HG03558 (cell line): ENCODE measurements at regions not wholly inside any gene's neighbourhood (a gene's known extent, or its start where the extent isn't known, plus 50 kb on each side); places are given as distances from the start of the nearest gene placed in this dataset.
A peak's percentile ranks its signal among the peaks of the same experiment; 100 is the strongest.

Source experiments
- ATAC-seq: cut with Tn5 transposase; IDR thresholded peaks from one replicate; pipeline ENCODE4 v1.9.1; 2021; ENCODE audit warnings: moderate number of reproducible peaks; ENCODE audit not compliant: unreplicated experiment; ENCODE audit errors: extremely low read depth

- ATAC-seq, result no peak
Observed at GRCh38 chr6:145329257-145329656, 406.1 kb downstream of the EPM2A start.

DNA sequence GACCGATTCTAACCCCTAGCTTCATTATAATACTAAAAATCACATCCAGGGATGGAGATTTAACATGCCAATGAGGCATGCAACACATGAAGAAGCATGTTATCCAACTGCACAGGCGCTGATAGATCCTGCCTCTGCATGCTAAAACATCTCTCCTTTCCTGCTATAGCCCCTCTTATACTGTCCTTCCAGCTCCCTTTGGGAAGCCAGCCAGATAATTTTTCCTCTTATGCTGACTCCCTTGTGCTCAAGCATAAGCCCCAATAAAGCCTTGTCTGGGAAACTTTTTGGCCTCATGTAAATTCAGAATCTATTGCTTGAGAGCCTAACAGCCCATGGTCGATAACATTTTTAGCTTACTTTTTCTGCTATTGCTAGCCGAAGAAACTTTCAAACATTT, 404.3 kb downstream of the EPM2A start:
- no peak for ATAC-seq

GRCh38 chr6:145332011-145332410, 403.3 kb downstream of the EPM2A start:
- ATAC-seq, result no peak

DNA sequence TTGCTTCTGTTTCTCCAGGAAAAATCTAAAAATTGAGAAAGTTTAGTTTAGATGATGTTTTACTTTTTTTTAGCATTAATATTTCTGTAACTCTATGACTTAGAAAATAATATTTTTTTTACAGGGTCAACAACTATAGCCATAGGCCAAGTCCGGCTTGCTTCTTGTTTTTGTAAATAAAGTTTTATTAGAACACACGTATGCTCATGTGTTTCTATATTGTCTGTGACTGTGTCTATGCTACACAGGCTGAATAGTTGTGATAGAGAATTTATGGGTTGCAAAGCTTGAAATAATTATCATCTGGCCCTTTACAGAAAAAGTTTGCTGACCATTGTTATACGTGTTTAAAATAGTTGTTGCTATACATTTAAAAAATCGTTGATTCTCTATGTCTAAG, 399.2 kb downstream of the EPM2A start:
- ATAC-seq, result no peak

GRCh38 chr6:145339089-145339488, 396.2 kb downstream of the EPM2A start:
- no peak for ATAC-seq

GRCh38 chr6:145340256-145340655, 395.1 kb downstream of the EPM2A start:
- no peak for ATAC-seq

GRCh38 chr6:145345094-145345493, 390.2 kb downstream of the EPM2A start:
- ATAC-seq, result no peak

- ATAC-seq, result no peak
Observed at GRCh38 chr6:145347216-145347615, 388.1 kb downstream of the EPM2A start.

- peak; percentile 73 for ATAC-seq
Observed at GRCh38 chr6:145349950-145350510, 385.3 kb downstream of the EPM2A start.

- ATAC-seq, result no peak
Observed at GRCh38 chr6:145350928-145351327, 384.4 kb downstream of the EPM2A start.

- no peak for ATAC-seq
Observed at GRCh38 chr6:145352382-145353080, 382.8 kb downstream of the EPM2A start.

DNA sequence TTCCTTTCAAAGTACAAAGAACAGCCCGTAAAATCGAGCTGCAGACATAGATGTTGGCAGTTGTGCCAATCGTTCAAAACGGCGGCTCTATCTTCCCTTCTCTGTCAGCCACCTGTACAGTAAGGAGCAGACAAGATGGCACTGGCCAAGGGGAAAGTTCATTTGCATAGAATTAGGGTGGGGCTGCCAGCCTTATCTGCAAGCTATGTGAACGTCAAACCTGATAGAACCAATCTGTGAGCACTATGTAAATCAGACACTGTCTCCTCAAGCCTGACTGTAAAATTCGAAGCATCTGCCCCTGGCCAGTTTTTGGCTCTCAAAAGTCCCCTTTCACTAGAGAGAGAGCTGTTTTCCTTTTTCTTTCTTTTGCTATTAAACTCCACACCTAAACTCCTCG, 374.5 kb downstream of the EPM2A start:
- ATAC-seq, result no peak

DNA sequence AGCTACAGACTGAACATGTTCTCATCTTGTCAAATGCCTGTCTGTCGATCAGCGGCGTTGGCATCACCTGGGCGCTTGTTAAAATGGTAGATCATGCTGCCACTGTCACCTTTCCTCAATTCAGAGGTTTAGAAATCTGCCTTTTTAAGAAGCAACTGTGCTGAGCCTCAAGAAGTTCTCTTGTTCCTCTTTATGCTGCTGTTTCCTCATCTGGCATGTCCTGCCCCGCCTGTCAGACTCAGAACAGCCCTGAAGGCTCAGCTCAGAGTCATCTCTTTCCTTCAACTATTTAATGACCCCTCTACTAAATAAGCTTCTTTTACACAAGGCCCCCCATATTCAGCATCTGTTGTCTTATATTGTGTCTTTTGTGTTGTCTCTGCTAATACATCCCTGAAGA, 368.2 kb downstream of the EPM2A start:
- ATAC-seq, result no peak

GRCh38 chr6:145368075-145368474, 367.2 kb downstream of the EPM2A start:
- ATAC-seq, result no peak

DNA sequence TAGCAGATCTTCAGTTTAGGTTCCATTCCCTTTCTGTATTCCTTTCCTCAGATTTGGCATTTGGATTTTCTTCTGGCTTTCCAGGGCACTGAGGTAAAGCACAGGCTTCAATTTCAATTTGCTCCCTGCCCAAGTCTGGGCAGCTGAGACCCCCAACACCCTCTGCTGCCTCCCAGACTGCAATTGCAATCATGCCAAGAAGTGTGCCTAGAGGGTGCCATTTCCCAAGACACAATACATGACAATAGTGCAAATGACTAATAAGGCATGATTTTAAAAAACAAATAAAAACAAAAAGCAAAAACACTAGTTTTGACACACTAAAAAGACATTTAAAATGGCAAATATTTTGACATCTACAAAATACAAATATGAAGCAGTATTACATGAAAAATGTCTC, 364.8 kb downstream of the EPM2A start:
- no peak for ATAC-seq

DNA sequence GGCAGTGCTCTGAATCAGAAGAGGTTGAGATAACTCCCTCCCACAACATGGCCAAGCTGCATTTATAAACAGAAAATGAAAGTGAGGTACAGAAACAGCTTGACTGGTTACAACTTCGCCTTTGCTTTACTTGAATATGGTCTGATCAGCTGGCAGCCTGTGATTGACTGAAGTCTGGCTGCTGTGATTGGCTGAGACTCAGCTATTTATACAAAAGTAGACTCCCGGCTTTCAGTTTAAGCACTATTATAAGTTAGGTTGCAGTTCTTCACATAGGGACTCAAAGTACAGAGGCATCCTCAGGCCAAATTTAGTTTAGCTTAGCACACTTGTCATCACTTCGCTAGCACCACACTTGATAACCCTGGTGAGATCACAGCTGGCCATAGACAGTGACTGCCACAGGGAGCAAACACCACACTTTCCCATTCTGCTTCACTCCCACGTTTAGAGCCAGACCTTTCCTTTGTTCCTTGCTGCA, 362.6 kb downstream of the EPM2A start:
- peak; percentile 94 for ATAC-seq

DNA sequence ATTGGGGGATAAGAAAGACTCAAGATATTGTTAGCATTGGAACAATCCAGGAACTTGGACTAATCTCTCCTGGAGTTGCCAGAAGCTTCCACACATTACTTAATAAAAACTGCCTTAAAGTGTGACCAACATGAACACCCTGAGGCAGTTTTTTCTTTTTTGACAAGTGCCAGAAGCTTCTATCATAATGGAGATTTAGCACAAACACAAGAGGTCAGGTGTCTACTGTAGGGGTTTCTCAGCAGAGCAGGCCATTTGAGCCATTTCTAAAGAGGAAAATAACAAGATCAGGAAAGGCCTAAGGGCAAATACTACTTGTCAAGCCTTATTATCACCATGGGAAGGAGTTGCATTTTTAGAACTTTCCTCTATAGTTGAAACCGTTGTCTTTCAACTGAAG, 361.5 kb downstream of the EPM2A start:
- no peak for ATAC-seq

GRCh38 chr6:145374570-145374969, 360.8 kb downstream of the EPM2A start:
- no peak for ATAC-seq

DNA sequence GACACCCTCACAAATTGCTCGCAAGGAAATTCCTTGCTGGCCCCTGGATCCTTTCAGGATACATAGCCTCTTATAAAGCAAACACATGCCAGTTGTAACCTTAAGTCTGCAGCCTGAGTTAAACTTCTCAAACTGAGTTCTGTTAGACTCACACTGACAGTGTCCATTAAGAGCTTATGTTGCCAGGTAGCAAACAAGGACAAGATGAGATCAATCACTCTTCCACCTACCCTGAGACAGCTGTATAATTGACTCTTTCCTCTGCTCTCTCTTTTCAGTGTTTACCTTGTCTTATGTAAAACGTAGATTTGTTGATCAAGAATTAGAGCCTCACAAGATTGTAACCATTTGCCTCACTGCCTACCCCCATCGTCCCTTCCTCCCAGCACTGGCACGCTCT, 359.8 kb downstream of the EPM2A start:
- ATAC-seq, result no peak

DNA sequence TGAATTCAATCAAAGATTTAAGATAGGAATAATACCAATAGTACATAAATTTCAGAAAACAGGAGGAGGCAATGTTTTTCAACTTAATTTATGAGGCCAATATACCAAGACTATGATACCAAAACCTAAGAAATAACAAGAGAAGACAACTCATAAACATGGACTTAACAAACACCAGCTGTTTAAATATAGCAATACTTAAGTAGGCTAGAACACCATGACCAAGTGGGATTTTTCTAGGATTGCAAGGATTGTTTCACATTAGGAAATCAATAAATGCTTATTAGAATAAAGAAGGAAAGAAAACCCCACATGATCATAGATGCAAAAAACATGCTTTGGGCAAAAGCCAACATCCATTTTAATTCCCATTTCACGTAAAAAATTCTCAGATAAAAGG, 355.1 kb downstream of the EPM2A start:
- ATAC-seq, result no peak

- no peak for ATAC-seq
Observed at GRCh38 chr6:145381941-145382340, 353.4 kb downstream of the EPM2A start.

DNA sequence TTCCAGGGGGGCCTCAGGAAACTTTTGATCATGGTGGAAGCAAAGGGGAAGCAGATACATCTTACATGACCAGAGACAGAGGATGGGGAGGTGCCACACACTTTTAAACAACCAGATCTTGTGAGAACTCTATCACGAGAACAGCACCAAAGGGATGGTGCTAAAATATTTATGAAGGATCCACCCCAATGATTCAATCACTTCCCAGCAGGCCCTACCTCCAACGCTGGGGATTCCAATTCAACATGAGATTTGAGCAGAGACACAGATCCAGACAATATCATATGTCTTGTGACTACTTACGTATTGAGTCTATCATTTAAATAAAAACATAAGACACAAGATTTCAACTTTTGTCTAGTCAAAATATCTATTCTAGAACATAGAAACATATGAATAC, 351.9 kb downstream of the EPM2A start:
- ATAC-seq, result no peak
